Activated CD4-positive, alpha-beta T cell treated with anti-CD3 and anti-CD28 coated beads, Interleukin-2, amount 50 U/mL, for 48 hours (primary cell): ENCODE measurements at regions not wholly inside any gene's neighbourhood (a gene's known extent, or its start where the extent isn't known, plus 50 kb on each side); places are given as distances from the start of the nearest gene placed in this dataset.
"Not testable (repeated sequence)": the region's sequence is repeated elsewhere in the genome, so short reads cannot be mapped to it uniquely, and the experiment has no call there.

Experiments
- DNase-seq, 2 experiments: peaks; one replicate each; pipeline ENCODE4 v3.0.0-alpha.2; 2020

DNA sequence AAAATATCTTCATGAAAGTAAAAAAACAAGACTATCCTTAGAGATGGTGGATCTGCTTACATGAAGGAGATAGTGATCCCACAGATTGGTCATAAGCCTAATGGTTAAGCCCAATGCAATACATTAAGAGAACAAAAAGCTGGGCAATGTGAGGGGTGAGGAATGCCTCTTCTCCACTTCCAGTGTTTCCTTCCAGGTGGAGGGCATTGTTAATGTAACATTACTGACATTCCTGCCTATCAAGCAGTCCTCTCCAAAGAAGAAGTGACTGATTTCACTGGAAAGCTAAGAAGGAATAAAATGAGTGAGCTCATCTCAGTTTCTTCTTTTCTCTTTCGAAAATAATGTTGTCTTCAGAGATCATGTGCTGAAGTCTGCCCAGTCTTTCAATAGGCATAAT, 207.8 kb downstream of the RAB38 start:
- DNase-seq: no peak

DNA sequence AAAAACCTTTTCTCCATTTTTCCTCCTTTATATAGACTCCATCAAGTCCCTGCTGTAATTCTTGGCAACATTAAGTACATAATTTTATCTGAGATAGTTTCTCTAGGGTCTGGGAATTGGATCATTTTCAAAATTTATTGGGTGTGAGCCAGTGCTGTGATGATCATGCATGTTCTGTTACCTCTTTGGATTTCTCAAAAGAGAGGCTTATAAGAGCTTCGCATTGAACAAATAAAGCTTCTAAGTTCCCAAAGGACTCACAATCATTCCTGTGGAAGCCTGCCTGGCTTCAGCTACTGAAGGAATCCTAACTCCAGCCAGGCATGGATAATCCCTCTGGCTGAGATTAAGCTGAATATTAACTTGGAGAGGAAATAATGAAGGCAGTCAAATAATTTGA, 208.5 kb downstream of the RAB38 start:
- DNase-seq: no peak

DNA sequence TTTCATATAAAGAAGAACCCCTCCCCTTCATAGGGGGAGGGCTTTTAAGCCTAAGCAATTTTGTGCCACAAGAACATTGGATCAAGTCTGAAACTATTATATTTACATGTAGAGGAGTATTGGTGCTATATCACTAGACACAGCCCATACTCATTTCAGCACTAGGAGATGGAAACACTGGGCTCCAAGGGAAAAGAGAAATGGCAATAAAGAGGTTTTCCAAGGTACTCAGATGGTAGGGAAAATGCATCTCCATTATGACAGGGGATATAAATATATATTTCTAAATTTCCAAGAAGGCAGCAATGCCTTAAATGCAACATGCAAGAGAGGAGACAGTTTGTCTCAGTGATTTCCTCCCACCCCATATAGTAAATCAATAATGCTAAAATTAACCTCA, 209.0 kb downstream of the RAB38 start:
- no peak for DNase-seq

DNA sequence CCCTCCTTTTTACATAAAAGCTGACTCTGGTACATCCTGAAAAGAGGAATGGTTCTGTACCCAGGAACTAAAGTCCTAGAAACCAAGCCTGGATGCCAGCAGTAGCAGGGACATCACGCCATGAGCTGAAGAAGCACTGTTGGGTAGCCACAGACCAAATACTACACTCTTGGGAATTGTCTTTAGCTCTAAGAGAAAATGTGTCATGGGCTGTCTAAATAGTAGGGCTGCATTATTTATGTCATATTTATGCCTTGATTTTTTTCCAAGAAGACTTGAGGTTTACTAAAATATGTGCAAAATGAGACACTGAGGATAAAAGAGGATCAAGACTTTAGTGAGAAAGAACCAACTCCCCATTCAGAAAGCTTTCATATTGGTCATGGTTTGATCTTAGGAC, 213.6 kb downstream of the RAB38 start:
- DNase-seq: no peak

DNA sequence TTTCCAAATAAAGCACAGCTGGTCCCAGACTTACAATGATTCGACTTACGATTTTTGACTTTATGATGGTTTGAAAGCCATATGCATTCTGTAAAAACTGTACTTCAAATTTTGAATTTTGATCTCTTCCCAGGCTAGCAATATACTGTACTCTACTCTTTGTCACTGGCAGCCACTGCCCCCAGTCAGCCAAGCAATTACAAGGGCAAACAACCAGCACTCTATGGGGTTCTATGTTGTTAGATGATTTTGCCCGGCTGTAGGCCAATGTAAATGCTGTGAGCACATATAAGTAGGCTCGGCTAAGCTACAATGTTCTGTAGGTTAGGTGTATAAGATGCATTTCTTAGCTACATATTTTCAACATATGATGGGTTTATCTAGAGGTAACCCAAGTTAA, 217.3 kb downstream of the RAB38 start:
- DNase-seq: no peak

DNA sequence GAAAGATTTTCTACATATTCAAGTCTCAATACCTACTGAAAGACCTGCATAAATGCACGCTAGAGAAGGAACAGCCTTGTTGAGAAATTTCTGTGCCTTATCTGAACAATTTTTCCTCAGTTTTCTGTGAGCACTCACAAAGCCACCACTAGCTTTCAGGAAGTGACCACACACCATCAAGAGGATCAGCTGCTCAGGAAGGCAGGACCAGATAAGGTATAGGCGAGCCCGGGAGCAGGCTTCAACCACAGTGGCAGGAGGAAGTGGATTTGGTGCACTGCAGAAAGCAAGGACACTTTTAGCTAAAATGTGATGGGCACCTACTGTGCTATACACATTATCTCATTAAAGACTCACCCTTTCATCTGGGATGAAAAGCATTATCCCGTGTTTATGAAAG, 220.8 kb downstream of the RAB38 start:
- DNase-seq: no peak

DNA sequence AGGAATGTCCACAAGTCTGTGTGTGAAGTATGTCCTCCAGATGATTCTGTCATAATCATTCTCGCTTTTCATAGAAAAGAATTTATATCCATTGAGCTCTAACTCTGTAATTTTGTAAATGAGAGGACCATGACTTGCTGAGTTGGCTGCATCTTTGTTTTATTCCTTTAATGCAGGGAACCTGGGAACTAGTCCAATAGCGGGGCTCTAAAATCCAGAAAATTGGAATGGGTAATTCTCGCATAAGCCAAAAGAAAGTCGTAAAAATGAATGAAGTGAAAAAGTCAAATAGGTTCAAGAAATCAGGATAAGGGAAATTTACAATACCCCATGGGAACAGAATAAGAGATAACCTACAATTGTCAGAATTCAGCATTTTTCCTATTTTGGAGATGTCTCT, 232.5 kb downstream of the RAB38 start:
- no peak for DNase-seq

DNA sequence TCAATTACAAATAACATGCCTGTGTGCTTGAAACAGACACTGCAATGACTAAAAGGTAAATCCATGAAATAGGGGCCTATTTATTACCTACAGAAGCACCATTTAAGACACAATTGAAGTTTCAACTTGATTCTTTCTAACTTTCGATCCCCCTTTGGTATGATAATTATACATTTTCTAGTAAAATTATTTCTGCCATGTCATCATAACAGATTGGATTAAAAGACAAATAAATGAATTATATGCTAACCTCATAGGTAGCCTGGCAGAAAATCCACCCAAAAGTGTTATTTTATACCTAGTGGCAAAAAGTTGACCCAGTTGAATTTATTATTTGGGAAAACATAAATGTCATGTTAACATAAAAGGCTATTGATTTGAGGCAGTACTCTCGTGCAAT, 241.1 kb downstream of the RAB38 start:
- DNase-seq: no peak

DNA sequence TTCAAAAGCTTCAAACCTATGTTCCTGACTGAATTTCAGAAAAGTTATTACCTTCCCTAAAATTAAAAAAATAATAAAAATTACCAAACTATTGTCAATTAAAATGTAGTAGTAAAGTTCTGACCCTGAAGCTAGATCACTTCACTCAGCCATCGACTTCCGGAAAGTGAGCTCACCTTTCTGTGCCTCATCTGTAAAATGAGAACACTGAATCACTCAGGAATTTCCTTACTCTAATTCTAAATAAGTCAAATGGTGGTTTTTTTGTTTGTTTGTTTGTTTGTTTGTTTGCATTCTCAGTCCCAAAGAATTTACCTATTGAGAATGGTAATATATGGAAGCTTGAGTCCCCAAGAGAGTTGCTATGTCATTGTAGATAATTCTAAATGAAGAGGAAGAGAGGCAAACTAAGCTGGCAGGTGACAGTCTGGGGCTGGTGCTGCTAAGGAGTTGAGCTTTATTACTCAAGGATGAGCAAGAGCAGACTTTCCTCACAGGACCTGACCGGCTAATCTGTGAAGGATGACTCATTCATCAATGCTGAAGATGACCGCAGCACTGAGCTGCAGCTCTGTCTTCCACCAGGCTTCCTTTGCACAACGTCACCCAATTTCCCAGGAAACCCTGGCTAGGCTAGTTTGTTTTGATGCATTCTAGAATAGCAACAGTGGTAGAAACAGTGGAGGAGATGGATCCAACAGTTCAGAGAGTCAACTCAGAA, 248.8 kb downstream of the RAB38 start:
- DNase-seq: no peak

DNA sequence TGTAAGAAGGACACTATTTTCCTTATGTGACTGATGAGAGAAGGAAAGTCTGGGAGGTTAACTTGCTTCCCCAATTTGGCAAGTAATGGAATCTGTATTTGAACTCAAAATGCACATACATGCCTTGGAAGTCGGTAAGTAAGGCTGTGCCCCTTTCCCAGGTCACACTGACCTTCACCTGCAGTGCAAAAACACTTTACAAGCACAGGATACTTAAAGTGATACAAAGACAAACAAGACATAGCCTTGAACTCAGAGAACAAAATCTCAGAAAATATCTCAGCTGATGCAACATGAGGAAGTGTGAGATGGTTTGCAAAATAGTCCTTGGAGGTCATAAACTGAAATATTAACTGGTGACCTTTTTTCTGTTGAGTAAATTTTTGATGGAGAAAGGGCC, 251.1 kb downstream of the RAB38 start:
- DNase-seq: no peak

DNA sequence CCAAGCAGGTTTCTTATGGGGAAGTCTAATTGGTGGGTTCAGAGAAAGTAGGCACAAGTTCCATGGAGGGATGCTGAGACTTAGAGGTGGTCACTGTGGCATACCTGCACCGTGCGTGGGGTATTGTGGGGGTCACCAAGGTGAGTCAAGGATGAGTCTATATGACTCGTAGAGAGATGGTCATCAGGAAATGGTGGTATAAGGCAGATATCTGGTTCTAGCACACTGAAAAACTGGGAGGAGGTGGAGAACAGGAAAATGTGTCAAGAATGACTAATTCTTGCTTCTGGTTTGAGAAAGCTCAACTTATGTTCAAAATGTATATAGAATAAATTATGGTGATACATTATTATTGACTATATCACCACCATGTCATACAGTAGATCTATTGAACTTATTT, 258.1 kb downstream of the RAB38 start:
- DNase-seq: no peak

DNA sequence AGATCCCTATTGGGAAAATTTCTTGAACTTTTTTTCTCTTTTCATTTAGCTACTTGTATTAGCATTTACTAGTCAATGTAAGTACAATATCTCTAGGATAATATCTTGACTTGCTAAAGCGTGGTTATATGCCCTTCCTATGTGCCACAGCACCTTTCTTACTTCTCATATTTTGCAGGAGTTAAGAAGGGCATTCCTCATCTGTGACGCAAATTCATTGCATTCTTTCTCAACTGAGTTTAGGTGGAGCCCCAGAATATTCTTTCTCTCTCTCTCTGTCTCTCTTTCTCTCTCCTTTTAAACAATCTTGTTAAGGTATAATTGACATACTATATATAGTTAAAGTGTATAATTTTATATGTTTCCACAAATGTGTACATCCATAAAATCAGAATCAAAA, 266.1 kb downstream of the RAB38 start:
- DNase-seq: no peak

DNA sequence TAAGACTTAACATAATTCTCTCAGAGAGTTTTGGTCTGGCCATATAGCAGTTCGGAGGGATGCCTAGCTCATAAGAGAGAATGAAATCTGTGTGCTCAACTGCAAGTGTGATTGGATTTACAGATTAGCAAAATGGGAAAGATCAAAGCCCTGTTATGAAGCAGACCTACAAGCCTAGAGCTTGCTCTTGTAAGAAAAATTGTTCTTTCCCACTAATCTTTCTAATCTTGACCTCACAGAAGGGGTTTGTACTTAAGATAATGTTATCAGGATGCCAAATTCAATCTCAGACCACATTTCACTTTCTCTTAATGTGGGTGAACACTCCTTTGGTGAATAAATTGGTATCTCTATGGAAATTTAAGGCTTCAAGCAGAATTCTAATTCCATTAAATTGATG, 267.2 kb downstream of the RAB38 start:
- DNase-seq: no peak

DNA sequence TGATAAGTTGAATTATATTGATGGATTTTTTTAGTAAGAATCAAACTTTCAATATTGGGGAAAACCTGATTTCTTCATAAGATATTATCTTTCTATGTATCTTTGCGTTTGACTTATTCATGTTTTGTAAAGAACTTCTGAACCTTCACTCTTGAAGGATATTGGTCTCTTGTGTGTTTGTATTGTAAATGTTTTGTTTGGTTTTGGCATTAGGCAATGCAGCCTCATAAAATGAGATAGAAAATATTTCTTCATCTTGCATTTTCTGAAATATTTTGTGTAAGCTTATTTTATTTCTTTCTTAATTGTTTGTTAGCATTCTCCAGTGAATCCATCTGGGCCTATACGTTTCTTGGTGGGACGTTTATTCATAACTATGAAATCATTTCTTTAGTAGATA, 271.9 kb downstream of the RAB38 start:
- DNase-seq: no peak

DNA sequence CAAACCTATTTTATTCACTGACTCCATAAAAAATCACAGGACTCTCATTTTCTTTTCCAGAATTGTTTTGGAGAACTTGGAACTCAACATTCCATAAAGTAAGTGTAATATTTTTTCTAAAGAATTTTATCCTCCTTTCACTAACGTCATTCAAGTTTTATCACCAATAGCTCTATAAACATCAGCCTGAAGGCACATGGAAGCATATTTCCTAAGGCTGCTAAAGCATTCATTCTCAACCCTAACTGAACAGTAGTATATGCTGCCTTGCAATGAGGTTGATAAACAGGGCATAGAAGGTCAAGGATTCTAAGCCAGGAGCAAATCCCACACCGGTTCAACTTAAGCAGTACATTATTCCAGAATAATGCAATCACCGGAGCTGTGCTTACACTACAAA, 273.9 kb downstream of the RAB38 start:
- no peak for DNase-seq

DNA sequence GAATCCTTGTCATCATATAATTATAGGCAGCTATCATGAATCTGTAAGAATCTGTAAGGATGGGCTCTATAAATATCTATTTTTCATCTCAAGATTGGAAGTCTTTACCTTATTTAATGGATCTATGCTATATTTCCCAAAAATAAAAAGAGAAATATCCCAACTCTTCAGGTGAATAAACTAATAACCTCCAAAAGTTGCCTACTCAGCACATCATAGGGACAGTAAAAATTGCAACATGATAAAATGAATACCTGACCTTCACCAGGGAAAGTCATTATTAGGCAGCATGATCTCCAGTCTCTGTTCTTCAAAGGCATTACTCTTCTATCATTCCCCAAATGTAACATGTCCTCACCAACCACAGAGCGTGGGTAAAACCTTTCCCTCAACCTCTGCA, 277.3 kb downstream of the RAB38 start:
- no peak for DNase-seq

DNA sequence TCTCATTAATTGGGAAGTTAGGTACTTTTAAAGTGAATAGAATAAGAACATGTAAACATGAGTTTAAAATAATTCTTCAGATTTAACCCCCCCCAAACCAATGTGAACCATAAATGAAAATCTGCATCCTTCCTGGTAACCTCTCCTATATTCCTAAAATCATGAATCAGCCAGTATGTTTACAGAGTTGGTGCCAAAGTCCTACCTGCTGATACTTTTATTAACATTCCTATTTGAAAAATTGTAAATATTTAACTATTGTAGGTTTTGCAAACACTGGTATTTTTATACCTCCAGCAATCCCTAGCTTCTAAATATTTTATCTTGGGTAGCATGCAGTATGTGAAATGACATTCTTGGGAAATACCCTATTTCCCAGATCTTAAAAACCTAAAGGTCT, 278.2 kb downstream of the RAB38 start:
- DNase-seq: no peak

DNA sequence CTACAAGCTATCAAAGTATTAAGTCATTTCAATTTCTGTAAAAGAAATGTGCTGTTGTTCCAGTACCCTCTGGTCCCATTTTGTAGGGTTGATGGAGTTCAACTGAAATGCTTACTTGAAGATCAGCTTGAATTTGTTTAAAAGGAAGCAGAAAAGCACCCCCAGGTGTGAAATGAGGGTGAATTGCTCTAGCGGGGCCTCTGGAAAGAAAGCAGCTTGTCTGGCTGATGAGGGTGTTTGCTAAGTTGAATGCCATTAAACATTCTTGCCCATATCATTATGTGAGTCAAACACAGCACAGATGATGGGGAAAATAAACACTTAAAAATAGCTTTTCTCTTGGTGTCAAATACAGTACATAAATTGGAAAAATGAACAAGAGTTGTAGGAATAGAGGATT, 280.3 kb downstream of the RAB38 start:
- no peak for DNase-seq

DNA sequence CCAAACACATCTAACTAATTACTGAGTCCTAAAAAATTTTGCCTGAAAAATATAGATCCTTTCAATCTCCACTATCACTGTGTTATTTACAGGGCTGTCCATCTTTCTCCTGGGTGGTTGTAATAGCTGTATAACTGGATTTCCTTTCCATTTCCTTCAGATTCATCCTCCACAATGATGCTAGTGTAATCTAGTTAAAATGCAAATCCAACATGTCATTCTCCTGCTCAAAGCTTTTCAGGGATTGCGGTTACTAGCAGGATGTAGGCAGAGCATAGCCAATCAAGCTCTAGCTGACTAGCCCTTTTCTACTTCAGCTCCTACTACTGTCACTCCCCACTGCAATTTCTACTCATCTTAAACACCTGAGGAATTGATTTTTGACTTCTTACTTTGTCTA, 283.0 kb downstream of the RAB38 start:
- no peak for DNase-seq

DNA sequence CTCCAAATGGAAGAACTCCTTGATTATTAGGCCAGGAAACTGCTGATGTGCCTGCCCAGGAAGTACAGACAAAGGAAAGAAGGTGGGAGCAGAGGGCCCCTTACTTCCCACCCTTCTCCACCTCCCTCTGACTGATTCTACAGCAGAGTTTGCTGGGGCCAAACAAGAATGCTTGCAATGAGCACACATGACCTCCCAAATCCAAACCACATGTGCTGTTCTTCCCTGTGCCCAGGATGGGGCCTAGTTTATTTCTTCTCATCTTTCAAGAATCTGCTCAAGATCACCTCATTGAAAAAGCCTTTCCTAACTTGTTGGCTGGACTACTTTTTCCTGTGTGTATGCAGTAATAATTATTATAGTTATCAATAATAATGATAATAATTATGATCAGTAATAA, 286.1 kb downstream of the RAB38 start:
- DNase-seq: no peak

DNA sequence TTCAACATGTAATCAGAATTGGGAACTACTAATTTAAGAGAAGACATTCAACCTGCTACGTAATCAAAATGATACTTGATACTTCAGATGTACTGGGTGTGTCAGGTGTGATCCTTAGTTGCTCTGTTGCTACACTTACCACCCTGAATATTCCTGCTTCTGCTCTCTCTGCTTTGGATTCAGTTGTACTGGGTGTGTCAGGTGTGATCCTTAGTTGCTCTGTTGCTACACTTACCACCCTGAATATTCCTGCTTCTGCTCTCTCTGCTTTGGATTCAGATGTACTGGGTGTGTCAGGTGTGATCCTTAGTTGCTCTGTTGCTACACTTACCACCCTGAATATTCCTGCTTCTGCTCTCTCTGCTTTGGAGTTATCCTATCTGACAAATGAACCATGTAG, 290.2 kb downstream of the RAB38 start:
- not testable (repeated sequence) for DNase-seq

DNA sequence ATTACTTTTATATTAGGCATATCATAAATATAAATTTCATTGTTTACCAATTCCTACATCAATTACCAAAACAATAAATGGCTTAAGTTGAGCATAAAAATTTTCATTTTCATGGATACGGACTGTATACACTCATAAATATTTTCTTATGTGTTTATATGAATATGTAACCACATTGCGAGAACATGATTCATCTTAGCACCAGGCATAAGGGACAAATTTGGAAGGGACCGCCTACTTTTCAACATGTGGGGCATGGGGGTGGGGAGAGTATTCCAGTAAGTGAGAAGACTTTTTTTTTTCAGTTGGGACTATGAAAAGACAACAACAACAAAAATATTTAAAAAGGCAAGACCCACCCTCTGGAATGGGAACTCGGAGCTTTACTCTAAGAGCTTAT, 296.1 kb downstream of the RAB38 start:
- DNase-seq: no peak

DNA sequence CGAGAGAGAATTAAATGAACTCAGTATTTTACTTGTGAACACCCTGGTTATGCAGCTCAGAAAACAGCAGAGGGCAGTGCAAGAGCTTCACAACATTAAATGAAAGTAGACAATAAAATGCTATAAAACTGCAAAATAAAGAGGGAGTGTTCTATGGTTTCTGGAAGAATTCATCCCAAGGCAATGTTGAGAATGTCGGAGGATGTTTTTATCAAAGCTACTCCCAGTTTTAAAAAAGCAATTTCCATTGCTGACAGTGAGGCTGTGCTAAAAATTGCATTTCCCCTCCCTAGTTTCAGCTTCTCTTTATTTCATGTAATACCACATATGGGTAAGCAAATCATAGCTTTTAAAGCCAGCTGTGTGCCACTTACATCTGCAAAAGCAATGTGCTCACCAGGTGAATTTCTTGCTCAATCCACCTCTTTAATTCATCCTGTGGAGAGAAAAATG, 296.8 kb downstream of the RAB38 start:
- no peak for DNase-seq

DNA sequence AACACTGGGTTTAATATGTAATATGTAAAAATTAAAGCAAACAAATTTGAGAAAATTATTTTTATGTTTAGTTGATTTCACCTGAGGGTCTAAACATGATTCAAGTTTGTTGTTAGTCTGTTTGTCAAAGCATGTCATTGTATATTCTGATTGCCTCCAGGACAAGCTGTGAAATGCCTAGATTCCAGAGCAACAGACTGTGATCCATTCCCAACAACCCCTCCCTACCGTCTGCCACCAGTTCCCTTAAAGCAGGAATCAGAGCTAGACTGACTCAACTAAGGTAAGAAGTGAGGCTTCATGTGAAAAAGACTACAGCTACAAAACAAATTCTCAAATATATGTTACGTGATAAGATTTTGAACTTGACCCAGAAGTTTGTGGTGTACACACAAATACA, 304.2 kb downstream of the RAB38 start:
- DNase-seq: no peak

DNA sequence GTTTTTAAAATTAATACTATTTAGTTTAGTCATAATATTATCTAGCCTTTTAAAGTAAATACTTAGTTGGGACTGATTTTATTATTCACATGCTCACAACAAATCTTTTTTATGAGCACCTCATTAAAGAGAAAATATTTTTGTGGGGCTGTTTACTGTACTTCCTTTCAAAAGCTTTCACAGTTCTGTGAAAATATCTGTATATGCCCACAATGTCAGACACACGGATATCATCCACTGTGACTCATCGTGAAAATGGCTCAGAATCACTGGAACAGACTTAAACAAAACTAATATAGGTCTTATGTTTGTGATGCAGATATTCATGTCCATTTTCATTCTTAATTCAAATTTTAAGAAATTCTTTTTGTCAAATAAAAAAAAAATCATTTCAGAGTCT, 305.2 kb downstream of the RAB38 start:
- DNase-seq: no peak

DNA sequence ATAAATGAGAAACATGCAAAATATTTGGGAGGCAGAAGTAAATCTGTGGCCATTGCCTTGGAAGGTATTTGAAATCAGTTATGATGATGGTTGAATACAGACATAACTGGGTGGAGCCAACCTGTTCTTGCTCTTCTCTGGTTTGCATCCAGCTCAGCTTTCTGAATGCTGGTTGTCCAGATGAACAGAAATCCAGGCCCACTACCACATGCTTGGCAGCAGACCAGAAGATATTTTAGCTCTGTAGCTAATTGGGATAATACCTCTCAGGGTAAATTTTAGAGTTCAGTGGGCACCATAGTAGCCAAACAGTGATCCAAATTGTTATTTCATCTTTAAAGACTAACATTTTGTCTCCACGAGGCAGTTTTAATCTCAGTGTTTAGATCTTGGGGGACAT, 308.3 kb downstream of the RAB38 start:
- no peak for DNase-seq
